PC-3 (cell line): ENCODE measurements at regions not wholly inside any gene's neighbourhood (a gene's known extent, or its start where the extent isn't known, plus 50 kb on each side); places are given as distances from the start of the nearest gene placed in this dataset.
"Not testable (repeated sequence)": the region's sequence is repeated elsewhere in the genome, so short reads cannot be mapped to it uniquely, and the experiment has no call there.

Experiments
- ATAC-seq: fragments of 200-7000 bp; cut with Tn5 transposase; 2 replicates; pipeline ENCODE4 v1.9.1; 2020; ENCODE audit warnings: mild to moderate bottlenecking, moderate library complexity
- BruUV-seq: library from RNA; stranded (reverse); fragments of 400-500 nt; replicated peaks from 2 replicates; lab custom pipeline; 2021; lab: Mats Ljungman, UMichigan
- CTCF ChIA-PET: fragments of 300-600 bp; sonication (Branson Sonifier 250); formaldehyde crosslinking; loops from one replicate; lab custom pipeline; 2022; ENCODE audit warnings: antibody characterized with exemption; lab: Charles Lee
- POLR2A ChIA-PET: fragments of 300-600 bp; sonication (Branson Sonifier 250); formaldehyde crosslinking; loops from one replicate; lab custom pipeline; 2022; ENCODE audit warnings: antibody characterized with exemption; ENCODE audit not compliant: unreplicated experiment; lab: Charles Lee
- DNase-seq: peaks from one replicate; pipeline ENCODE4 v3.0.0-alpha.2; 2015
- H2AFZ ChIP-seq: fragments of 300-600 bp; sonication (generic); 2 replicates; pipeline ENCODE4 v1.6.0; 2016; ENCODE audit warnings: antibody characterized with exemption, low read length
- H3F3A ChIP-seq: fragments of 300-600 bp; sonication (generic); one replicate; pipeline ENCODE4 v1.6.0; 2017; ENCODE audit warnings: antibody characterized with exemption, low read length, control low read depth, mild to moderate bottlenecking; ENCODE audit not compliant: unreplicated experiment
- H3K27ac ChIP-seq: fragments of 300-600 bp; sonication (generic); 2 replicates; pipeline ENCODE4 v1.5.1; 2016; ENCODE audit warnings: mild to moderate bottlenecking, low read length
- H3K27me3 ChIP-seq: fragments of 300-600 bp; sonication (generic); 2 replicates; pipeline ENCODE4 v1.6.1; 2016; ENCODE audit warnings: low read length, mixed read lengths
- H3K36me3 ChIP-seq: fragments of 300-600 bp; sonication (generic); 2 replicates; pipeline ENCODE4 v1.6.1; 2016; ENCODE audit warnings: low read depth, mixed run types, low read length, mixed read lengths
- H3K4me1 ChIP-seq: fragments of 300-600 bp; sonication (generic); 2 replicates; pipeline ENCODE4 v1.5.1; 2016; ENCODE audit warnings: low read length; ENCODE audit not compliant: insufficient read depth
- H3K4me2 ChIP-seq: fragments of 300-600 bp; sonication (generic); 2 replicates; pipeline ENCODE4 v1.6.0; 2016; ENCODE audit warnings: low read length
- H3K4me3 ChIP-seq: fragments of 300-600 bp; sonication (generic); 2 replicates; pipeline ENCODE4 v1.5.1; 2016; ENCODE audit warnings: mild to moderate bottlenecking, low read length, mixed read lengths
- H3K79me2 ChIP-seq: fragments of 300-600 bp; sonication (generic); 2 replicates; pipeline ENCODE4 v1.6.1; 2017; ENCODE audit warnings: low read length, mixed read lengths
- H3K9ac ChIP-seq: fragments of 300-600 bp; sonication (generic); 2 replicates; pipeline ENCODE4 v1.6.0; 2016; ENCODE audit warnings: mild to moderate bottlenecking, low read length
- H3K9me2 ChIP-seq: fragments of 300-600 bp; sonication (generic); replicated peaks from 2 replicates; pipeline ENCODE4 v1.6.1; 2016; ENCODE audit warnings: mixed run types, low read length, mixed read lengths
- H3K9me3 ChIP-seq: fragments of 300-600 bp; sonication (generic); 2 replicates; pipeline ENCODE4 v1.6.1; 2016; ENCODE audit warnings: low read length, mixed read lengths
- H4K20me1 ChIP-seq: fragments of 300-600 bp; sonication (generic); 2 replicates; pipeline ENCODE4 v1.6.1; 2016; ENCODE audit warnings: low read length, mixed read lengths
- CTCF ChIP-seq: fragments of 300-600 bp; sonication (generic); conservative IDR thresholded peaks from 2 replicates; pipeline ENCODE4 v1.5.1; 2017; ENCODE audit warnings: antibody characterized with exemption, low read depth, mild to moderate bottlenecking, low read length
- EZH2 ChIP-seq: fragments of 300-600 bp; sonication (generic); IDR thresholded peaks from one replicate; pipeline ENCODE4 v1.6.1; 2017; ENCODE audit warnings: antibody characterized with exemption, mild to moderate bottlenecking, low read length; ENCODE audit not compliant: unreplicated experiment
- EZH2phosphoT487 ChIP-seq: fragments of 300-600 bp; sonication (generic); IDR thresholded peaks from 2 replicates; pipeline ENCODE4 v1.6.1; 2018; ENCODE audit warnings: mild to moderate bottlenecking, antibody characterized with exemption, low read length, borderline replicate concordance
- intact Hi-C: fragments of 100-400 bp; cut with micrococcal nuclease; formaldehyde crosslinking; loops from 2 replicates; pipeline ENCODE4 v1.9.0; 2023

- Histone ChIP-seq H3K79me2 (no peaks in the 10 kb centered on the region), H3K36me3 (no peaks in the 10 kb centered on the region), H3K9me2 (no peaks in the 10 kb centered on the region), H4K20me1 (no peaks in the 10 kb centered on the region), H3K4me1 (no peaks in the 10 kb centered on the region), H3K27me3 (no peaks in the 10 kb centered on the region), H3K4me2 (no peak overlapping the region), H3K27ac (no peak overlapping the region), H3K9ac (no peak overlapping the region), H3K4me3 (no peak overlapping the region), H3F3A (no peaks in the 10 kb centered on the region), H3K9me3 (peaks cover 3% of the 10 kb centered on the region; the same call in 1 of the 2 replicates), H2AFZ (no peak overlapping the region)
- BruUV-seq, result no TSS peak
- CTCF ChIA-PET, result no interaction called here
- DNase-seq (no peak), ATAC-seq (no peak)
- TF ChIP-seq EZH2phosphoT487 (no peak), CTCF (no peak), EZH2 (no peak)
- intact Hi-C loops, result no loop called here
- POLR2A ChIA-PET, result no interaction called here
Measured at GRCh38 chr14:38567703-38568102, 311.8 kb upstream of the CLEC14A start.

- ChIA-PET CTCF (no interaction called here), POLR2A (no interaction called here)
- intact Hi-C loops, result no loop called here
- no peak overlapping the region for H3K4me3 ChIP-seq
- no peak overlapping the region for H3K9ac ChIP-seq
- no peak overlapping the region for H2AFZ ChIP-seq
- H4K20me1 ChIP-seq, result no peaks in the 10 kb centered on the region
- H3K9me2 ChIP-seq, result no peaks in the 10 kb centered on the region
- TF ChIP-seq EZH2, result no peak
- TF ChIP-seq EZH2phosphoT487, result no peak
- no peak for TF ChIP-seq CTCF
- H3K4me2 ChIP-seq, result no peak overlapping the region
- no peaks in the 10 kb centered on the region for H3K79me2 ChIP-seq
- H3K4me1 ChIP-seq, result no peaks in the 10 kb centered on the region
- no peaks in the 10 kb centered on the region for H3F3A ChIP-seq
- no peak overlapping the region for H3K27ac ChIP-seq
- DNase-seq (no peak), ATAC-seq (no peak)
- no peaks in the 10 kb centered on the region for H3K36me3 ChIP-seq
- H3K9me3 ChIP-seq, result peaks cover 12% of the 10 kb centered on the region
- BruUV-seq, result no TSS peak
- no peaks in the 10 kb centered on the region for H3K27me3 ChIP-seq
Measured at GRCh38 chr14:38561657-38562056, 305.8 kb upstream of the CLEC14A start.

GRCh38 chr14:38559711-38560110 is 303.8 kb upstream of the CLEC14A start:
- DNase-seq (no peak), ATAC-seq (no peak)
- Histone ChIP-seq H3K9me3 (peaks cover 12% of the 10 kb centered on the region), H3F3A (no peaks in the 10 kb centered on the region), H3K9me2 (no peaks in the 10 kb centered on the region), H3K9ac (no peak overlapping the region), H3K27ac (no peak overlapping the region), H3K4me1 (no peaks in the 10 kb centered on the region), H3K4me3 (no peak overlapping the region), H3K27me3 (no peaks in the 10 kb centered on the region), H3K4me2 (no peak overlapping the region), H2AFZ (no peak overlapping the region), H3K79me2 (no peaks in the 10 kb centered on the region), H4K20me1 (no peaks in the 10 kb centered on the region), H3K36me3 (no peaks in the 10 kb centered on the region)
- no TSS peak for BruUV-seq
- ChIA-PET POLR2A (no interaction called here), CTCF (no interaction called here)
- no peak for TF ChIP-seq CTCF
- intact Hi-C loops, result no loop called here

GRCh38 chr14:38557391-38557790 is 301.5 kb upstream of the CLEC14A start:
- H3F3A ChIP-seq, H3K4me2 ChIP-seq, ATAC-seq, H3K9ac ChIP-seq, DNase-seq, H2AFZ ChIP-seq, H3K36me3 ChIP-seq, H3K27ac ChIP-seq, H3K79me2 ChIP-seq, H3K4me3 ChIP-seq, H3K4me1 ChIP-seq, H4K20me1 ChIP-seq, CTCF ChIA-PET, BruUV-seq, H3K9me3 ChIP-seq, H3K9me2 ChIP-seq, H3K27me3 ChIP-seq, intact Hi-C loops, POLR2A ChIA-PET: not testable (repeated sequence)
